ENCODE measurements at regions not wholly inside any gene's neighbourhood (a gene's known extent, or its start where the extent isn't known, plus 50 kb on each side); places are given as distances from the start of the nearest gene placed in this dataset.

DNA sequence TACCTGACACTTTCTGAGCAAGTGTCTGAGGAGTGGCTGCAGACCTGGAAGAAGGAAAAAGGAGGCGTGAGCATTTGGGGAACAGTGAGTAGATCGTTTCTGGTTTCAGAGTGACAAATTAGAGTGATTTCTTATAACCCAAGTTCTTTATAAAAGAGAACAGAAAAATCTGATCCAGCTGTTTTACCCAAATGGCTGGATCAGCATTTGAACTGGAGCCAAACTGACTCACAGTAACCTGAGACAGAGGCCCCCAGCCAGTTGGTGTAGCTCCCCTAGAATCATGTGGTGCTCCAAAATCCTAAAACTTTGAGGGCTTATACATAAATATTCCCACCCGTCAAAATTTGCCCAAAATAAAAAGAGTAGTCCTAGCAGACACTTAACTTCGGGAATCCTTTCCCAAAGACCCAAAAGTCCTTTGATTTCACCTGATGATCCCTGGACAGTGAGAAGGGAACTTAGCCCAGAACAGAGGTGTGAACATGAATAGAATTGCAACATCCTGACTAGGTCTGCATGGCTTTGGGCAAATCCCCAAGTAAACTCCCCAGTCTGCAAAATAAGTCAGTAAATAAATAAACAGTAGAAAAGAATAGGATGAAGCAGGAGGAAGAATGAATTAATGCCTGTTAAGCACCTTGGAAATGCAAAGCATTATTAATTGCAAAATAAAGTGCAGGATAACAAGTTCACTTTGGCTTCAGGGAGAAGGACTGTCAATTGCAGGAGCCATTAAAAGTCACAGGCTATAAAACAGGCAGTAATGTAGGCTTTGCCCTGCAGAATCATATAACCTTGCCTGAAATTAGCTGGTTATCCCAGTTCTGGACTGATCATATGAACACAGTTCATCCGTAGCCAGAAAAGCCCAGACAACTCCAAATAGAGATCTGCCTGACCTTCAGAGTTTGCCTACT lies 262.0 kb upstream of the JARID2 start:
- TF ChIP-seq CTCF (IDR thresholded peaks at IDR 0.05; ENCODE audit: insufficient read depth, low read length, poor library complexity, severe bottlenecking) (no peak), EZH2phosphoT487 (conservative IDR thresholded peaks at IDR 0.05; ENCODE audit: low read length) (no peak)
